HG03139 (cell line): ENCODE measurements at regions not wholly inside any gene's neighbourhood (a gene's known extent, or its start where the extent isn't known, plus 50 kb on each side); places are given as distances from the start of the nearest gene placed in this dataset.

Experiments used
- ATAC-seq: cut with Tn5 transposase; IDR thresholded peaks from one replicate; pipeline ENCODE4 v1.9.1; 2021; ENCODE audit not compliant: unreplicated experiment

- ATAC-seq, result no peak
These were observed 324.4 kb downstream of the PRELID2 start for GRCh38 chr5:145510769-145511168.

GRCh38 chr5:145510324-145510723 is 324.8 kb downstream of the PRELID2 start:
- ATAC-seq, result no peak

GRCh38 chr5:145509336-145510136 is 325.6 kb downstream of the PRELID2 start:
- ATAC-seq, result no peak

- no peak for ATAC-seq
These were observed 328.8 kb downstream of the PRELID2 start for GRCh38 chr5:145506185-145506850.

DNA sequence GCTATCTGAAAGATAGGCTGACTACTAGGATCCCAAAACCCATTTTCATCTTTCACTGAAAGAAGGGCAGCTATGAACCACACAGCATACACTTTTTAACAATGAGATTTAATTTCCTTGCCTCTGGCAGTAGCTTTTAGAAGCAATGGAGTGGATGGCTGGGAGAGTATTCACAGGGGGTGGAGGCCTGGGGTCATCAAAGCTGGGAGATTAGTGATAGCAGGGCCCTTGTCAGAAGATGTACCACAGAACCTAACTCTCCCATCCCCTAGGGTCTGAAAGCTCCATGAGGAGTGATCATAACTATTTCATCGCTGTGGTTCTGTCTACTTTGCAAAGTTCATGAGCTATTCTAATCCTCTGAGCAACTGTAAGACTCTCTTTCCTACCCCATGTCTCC is 332.2 kb downstream of the PRELID2 start:
- no peak for ATAC-seq

GRCh38 chr5:145500710-145501109 is 334.4 kb downstream of the PRELID2 start:
- no peak for ATAC-seq

GRCh38 chr5:145499483-145499882 is 335.7 kb downstream of the PRELID2 start:
- ATAC-seq, result no peak

DNA sequence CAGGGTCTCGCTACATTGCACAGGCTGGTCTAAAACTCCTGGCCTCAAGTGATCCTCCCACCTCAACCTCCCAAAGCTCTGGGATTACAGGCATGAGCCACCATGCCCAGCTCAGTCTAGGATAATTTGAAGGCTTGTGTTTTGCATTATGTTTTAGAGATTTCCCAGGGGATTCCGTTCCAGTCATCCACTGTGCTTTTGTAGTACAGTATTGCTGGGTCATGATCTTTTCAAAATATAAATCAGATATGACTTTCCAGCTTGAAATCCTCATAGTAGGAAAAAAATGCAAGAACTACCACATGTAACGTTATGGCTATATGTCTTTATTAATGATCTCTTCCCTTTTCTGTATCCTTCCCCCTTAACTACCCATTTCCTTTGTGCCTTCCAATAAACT is 338.1 kb downstream of the PRELID2 start:
- no peak for ATAC-seq

DNA sequence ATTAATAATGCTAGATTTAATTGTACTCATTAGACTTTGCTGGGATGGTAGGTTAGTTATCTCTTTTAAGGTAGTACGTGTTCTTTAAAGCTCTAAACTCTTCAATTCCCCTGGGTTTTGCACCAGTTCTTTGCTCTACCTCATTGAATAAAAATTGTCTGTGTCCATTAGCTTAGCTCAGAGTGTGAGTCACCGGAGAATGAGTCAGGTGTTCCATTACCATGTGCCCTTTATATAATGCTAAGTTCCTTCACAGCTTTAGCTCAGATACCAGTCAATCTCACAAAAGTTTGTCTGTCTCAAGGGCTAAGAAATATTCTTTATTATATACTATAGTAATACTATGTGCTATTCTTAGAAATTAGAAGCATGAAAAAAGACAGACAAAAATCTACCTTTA is 339.4 kb downstream of the PRELID2 start:
- no peak for ATAC-seq

DNA sequence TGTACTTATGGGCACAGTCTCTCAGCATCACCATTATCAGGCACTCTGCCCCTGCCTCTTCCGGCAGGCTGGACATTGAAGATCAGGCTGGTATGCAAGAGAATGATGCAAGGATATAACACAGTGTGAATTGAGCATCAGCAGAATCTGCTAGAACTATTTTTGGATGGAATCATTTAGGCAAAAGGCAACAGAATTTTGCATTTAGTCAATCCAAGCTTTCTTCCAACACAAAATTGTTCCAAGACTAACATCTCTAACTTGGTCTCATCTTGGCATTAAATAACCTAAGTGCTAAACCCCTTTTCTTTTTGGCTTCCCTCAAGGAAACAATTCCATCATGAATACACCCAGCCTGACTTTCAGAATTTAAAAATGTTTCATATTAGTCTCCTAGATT is 339.9 kb downstream of the PRELID2 start:
- ATAC-seq, result no peak

GRCh38 chr5:145493435-145493834 is 341.7 kb downstream of the PRELID2 start:
- no peak for ATAC-seq

GRCh38 chr5:145489516-145489915 is 345.6 kb downstream of the PRELID2 start:
- no peak for ATAC-seq

DNA sequence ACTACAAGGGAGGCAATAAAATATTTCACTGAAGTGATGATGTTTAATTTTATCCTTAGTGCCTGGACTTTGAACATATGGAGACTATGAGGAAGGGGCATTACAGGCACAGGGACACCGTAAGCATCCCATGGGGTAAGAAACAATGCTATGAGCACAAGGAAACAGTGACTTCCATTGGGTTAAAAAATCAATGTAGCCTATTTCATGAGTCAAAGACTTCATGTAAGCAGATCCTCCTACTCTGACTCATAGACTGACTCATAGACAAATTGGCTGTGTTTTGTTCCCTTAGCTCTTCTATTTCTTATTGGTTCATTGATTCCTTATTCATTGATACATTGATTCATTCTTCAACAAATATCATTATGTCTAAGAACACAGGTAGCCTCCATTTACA is 351.0 kb downstream of the PRELID2 start:
- no peak for ATAC-seq

- ATAC-seq, result no peak
These were observed 351.9 kb downstream of the PRELID2 start for GRCh38 chr5:145483212-145483611.

DNA sequence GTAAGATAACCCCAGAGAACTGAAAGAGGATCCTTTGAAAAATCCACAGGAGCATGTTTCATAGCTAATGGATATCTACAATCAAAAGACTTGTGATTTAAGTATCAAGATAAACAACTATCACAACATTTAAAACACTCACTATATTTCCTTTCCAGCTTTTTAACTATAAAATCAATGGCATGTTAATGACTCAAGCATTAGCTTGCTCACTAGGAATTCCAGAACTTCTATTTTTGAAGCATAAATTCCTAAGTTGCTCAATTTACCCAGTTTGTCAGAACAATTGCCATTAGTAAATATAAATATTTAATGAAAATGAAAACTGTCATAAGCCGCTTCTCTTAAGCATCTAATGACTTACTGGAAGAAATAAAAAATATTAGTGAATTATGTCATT is 355.3 kb downstream of the PRELID2 start:
- ATAC-seq, result no peak

GRCh38 chr5:145479271-145479670 is 355.9 kb downstream of the PRELID2 start:
- ATAC-seq, result no peak

DNA sequence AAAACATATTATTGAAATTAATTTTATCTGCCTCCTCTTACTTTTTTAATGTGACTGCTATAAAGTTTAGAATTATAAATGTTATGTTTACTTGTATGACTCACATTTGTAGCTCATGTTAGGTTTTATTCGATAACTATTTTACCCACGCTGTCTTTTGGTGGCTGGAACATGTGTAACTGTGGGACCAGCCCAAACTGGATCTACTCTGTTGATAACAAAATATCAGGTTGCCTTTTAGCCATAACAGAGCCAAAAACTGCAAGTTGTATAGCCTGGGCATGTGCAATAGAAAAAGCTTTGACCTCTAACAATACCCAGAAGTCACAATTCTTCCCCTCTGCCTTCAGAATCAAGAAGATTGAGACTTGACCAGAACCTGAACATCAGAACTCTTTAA is 356.5 kb downstream of the PRELID2 start:
- ATAC-seq, result no peak

- no peak for ATAC-seq
These were observed 362.0 kb downstream of the PRELID2 start for GRCh38 chr5:145473042-145473642.

GRCh38 chr5:145471831-145472612 is 363.1 kb downstream of the PRELID2 start:
- no peak for ATAC-seq

DNA sequence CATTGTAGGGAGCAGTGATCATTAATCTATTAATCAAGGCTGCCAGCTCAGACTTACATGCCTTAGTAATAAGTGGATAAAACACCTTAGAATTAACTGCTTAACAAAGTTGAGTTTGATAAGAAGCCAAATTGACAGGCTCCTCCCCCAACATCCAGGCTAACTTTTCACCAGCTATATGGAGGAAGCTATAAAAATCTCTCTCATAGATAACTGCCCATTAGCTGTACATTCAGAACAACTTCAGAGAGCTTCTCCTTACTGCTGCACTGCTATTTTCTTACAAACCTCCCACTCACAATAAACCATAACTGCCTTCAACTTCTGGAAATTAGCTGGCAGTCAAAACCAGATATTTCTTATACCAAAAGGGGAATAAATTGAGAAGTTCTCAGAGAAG is 364.1 kb downstream of the PRELID2 start:
- no peak for ATAC-seq

DNA sequence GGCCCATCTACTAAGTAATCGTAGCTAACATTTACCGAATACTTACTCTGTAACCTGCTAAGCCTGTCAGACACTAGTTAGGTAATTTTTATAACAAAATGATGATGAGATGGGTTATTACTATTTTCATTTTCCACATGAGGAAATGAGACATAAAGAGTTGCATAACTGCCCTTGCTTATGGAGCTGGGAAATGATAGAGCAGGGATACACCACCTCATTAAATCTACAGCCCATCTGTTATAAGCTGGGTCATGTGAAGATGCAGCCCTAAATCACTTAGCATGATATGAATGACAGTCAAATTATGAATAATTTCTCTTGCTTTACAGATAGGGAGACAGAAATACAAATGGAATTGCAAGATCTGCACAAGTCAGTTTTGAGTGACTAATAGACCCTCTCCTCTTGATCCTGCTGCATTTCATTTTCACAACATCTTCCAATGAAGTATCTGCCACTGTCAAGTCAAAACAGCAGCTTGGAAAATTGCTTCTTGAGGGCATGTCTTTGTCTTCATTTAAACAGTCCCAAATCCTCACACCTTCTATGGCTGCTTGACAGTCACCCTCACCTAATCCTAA is 364.7 kb downstream of the PRELID2 start:
- no peak for ATAC-seq
